Eye (tissue), 1 donor: ENCODE measurements at regions not wholly inside any gene's neighbourhood (a gene's known extent, or its start where the extent isn't known, plus 50 kb on each side); places are given as distances from the start of the nearest gene placed in this dataset.

ENCODE experiments used
- DNase-seq: peaks from one replicate; pipeline ENCODE4 v3.0.0-alpha.2; 2015

- DNase-seq, result no peak
Measured at GRCh38 chr2:120480903-120481445, 135.0 kb downstream of the INHBB start.

DNA sequence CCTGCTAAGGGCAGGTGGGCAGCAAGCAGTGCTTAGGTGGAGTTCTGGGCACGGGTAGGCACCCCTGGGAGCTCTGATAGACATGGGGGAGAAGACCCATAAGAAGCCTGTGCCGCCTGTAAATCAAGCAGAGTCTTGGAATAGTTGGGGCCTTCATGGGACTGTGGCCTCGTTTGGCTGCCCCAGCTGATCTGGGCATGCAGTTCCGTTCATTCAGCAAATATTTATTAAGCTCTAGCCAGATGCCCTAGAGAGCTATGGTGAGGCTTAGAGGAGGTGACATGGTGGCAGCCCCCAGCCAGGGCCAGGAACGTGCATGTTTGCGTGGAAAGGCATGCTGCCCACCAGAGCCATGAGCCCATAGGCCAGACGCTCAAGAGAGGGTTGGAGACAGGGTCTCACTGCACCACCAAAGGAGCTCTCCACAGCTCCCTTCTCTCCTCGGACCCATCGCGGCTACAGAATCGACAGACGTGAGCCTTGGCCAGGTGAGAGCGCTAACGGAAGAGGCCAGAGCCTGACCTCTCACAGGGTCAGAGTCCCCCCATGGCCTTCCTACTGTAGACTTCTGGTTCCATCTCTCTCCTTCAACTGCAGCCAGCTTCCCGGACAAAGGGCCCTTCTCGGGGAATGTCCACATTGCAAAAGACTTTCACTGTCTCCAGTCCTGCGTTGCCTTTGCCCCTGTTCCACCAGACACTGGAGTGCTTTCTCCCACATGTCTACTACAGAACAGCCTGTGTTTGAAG, 135.7 kb downstream of the INHBB start:
- DNase-seq, result no peak

DNA sequence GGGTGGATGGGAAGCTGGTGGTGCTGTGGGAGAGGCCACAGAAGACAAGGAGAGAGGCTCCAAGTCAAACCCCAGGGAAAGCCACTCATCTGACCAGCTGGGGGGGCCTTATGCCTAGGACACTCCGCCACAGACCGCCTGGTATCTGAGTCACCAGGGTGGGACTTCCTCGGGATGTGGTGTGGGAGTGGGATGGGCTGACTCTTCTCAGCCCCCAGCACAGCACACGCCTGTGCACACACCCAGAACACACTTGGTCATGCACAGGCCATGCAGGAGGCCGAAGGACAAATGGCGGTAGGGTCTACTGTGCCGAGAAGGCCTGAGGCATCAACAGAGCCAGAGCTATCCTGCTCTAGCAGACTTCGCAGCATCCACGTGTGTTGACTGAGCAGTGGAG, 136.4 kb downstream of the INHBB start:
- no peak for DNase-seq

GRCh38 chr2:120483355-120483754, 137.4 kb downstream of the INHBB start:
- DNase-seq, result no peak

- DNase-seq, result no peak
Measured at GRCh38 chr2:120485096-120485495, 139.2 kb downstream of the INHBB start.

GRCh38 chr2:120486441-120486840, 140.5 kb downstream of the INHBB start:
- DNase-seq, result no peak

GRCh38 chr2:120486946-120487345, 141.0 kb downstream of the INHBB start:
- no peak for DNase-seq

GRCh38 chr2:120488531-120488930, 142.6 kb downstream of the INHBB start:
- no peak for DNase-seq

- DNase-seq, result no peak
Measured at GRCh38 chr2:120489023-120489422, 143.1 kb downstream of the INHBB start.

DNA sequence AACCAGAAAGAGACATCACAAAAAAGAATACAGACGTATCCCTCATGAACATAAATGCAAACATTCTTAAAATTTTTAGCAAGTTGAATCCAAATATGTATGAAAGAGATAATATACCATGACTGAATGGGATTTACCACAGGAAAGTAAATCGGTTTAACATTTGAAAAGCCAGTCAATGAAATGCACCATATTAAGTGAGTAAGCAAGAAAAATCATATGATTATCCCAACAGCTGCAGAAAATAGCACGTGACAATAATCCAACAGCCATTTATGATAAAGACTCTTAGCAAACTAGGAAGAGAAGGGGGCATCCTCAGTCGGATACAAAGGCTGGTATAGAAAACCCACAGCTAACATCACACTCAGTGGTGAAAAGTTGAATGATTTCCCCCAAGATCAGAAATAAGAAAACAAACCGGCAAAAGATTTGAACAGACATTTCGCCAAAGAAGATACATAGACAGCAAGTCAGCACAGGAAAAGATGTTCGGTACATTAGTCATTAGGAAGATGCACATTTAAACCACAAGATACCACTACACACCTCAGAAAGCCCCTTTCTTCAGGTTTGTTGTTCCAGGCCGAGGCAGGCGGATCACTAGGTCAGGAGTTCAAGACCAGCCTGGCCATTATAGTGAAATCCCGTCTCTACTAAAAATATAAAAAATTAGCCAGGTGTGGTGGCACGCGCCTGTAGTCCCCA, 144.3 kb downstream of the INHBB start:
- DNase-seq, result no peak

DNA sequence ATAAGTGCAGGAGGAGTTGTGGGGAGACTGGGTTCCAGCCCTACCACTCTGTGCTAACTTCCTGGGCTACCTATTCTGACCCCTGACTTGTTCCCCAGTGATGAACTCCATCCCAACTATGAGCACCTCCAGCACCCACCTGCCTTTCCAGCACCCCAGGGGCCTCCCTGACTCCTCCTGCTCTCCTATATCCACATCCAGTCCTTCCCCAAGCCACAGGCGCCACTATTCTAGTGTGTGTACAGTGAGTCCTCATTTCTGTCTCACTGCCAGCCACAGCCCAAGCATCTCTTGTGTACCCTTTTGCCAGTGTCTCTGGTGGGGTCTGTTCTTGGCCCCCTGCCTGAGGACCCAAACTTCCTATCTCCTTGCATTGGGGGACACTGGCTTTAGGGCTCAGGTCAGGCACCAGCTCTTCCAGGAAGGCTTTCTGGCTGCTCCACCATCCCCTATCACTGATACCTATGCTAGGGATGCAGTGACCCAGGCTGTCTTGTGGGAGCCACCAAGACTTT, 145.2 kb downstream of the INHBB start:
- no peak for DNase-seq

- no peak for DNase-seq
Measured at GRCh38 chr2:120493231-120493630, 147.3 kb downstream of the INHBB start.

- DNase-seq, result no peak
Measured at GRCh38 chr2:120494446-120494845, 148.5 kb downstream of the INHBB start.

GRCh38 chr2:120495586-120495985, 149.7 kb downstream of the INHBB start:
- no peak for DNase-seq

- no peak for DNase-seq
Measured at GRCh38 chr2:120496235-120496634, 150.3 kb downstream of the INHBB start.

GRCh38 chr2:120496759-120497158, 150.8 kb downstream of the INHBB start:
- no peak for DNase-seq

GRCh38 chr2:120497261-120497977, 151.5 kb downstream of the INHBB start:
- DNase-seq, result no peak

GRCh38 chr2:120498121-120498520, 152.2 kb downstream of the INHBB start:
- no peak for DNase-seq

GRCh38 chr2:120498576-120499394, 152.8 kb downstream of the INHBB start:
- no peak for DNase-seq

DNA sequence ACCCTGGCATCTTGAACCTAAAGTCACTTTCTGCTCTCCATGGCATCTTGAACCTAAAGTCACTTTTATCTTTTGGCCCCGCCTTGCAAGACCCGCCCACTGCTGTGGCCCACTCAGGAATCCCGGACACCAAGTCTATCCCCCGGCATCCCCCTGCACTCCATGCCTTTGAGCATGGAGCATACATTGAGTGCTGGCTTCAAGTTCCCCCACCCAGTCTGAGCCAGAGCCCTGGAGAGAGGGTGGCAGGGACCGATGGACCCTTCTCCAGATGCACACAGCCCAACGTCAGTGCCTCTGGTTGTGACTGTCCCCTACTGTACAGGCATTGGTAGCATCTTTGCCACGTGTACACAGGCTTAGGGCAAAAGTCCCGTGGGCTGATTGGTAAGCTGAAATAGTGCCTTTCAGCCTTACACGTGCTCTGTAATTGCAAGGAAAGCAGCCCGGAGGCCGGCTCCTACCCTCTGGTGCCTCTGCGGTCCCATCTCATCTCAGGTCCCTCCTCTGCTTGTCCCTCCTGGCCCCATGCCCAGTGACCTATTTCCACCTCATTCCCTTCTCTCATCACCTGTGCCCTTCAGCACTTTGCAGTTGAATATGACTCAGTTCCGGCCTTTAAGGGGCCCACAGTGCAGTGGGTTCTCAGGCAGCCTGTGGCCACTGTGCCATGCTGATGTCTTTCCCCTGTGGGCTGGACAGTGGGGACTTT, 154.0 kb downstream of the INHBB start:
- no peak for DNase-seq

DNA sequence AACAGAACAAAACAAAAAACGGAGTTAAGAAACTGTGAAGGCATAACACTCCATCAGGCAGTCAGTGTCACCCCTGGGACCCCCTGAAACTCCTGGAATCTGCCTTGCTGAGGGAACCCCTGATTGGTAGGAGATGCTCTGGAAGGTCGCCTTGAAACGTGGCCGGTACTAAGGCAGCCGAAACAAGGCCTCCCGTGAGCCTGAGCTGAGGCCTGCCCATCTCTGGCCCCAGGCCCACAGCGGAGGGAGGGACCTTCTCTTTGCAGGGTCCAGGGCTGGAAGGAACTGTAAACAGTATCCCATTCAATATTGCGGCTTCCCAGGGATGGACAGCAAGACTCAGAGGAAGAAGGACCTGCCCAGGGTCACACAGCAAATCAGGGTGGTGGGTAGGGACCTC, 155.7 kb downstream of the INHBB start:
- no peak for DNase-seq

DNA sequence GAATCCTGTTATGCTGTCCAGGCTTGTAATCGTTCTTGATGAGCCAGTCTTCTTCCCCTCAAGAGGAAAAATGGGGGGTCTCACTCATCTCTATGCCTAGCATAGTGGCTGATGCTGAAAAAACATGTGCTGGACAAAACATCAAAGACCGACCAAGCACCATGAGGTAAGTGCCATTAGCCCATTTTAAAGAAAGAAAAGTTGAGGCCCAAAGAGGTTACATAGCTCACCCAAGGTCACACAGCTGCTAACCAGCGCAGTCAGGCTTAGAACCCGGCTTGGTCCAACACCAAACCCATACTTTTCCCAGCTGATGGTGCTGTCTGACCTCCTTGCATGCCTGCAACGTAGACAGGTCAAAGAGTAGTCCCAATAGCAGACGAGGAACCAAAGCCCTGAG, 156.4 kb downstream of the INHBB start:
- no peak for DNase-seq
